T47D (cell line): ENCODE measurements at regions not wholly inside any gene's neighbourhood (a gene's known extent, or its start where the extent isn't known, plus 50 kb on each side); places are given as distances from the start of the nearest gene placed in this dataset.
A peak's percentile ranks its signal among the peaks of the same experiment; 100 is the strongest.

ENCODE experiments used
- DNase-seq, 2 experiments: peaks; one replicate each; pipeline versions ENCODE4 v3.0.0 to v3.0.0-alpha.2; 2011 to 2012; ENCODE audit warnings: low read depth in 1 of 2, low spot score in 1 of 2
- JUND ChIP-seq: IDR thresholded peaks from 2 replicates; pipeline ENCODE4 v1.6.1; 2012; ENCODE audit warnings: low read depth
- in situ Hi-C: cut with HindIII; loops from 2 replicates; pipeline ENCODE4 v1.10.0; 2016; ENCODE audit warnings: low sequenced_read_pairs, low pct_unique_long_range_greater_than_20kb

- no peak for DNase-seq
- TF ChIP-seq JUND, result no peak
- in situ Hi-C loops, result no loop called here
Measured at GRCh38 chr11:131192628-131193027, 177.8 kb upstream of the NTM start.

DNA sequence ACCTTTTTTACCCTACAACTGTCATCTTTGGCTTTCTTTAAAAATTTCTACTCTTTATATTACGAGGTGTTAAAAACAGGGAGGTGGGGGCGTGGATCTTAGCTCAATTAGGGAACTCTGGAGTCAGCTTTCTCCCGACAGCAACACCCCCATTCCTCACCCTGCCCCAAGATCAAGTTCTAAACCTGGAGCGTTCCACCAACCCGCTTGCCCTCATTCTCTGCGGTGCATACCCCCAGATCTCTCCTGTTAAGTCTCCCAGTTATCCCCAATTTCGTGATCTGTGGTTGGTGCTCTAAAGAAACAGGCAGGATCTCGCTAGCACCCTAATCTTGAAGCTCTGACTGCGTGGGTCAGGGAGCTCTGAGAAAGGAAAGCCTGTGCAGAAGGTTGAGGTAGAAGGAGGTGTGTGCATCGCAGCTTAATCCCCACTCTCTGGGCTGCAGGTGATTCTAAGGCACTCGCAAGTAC lies 177.3 kb upstream of the NTM start:
- DNase-seq, result no peak
- in situ Hi-C loops, result no loop called here

DNA sequence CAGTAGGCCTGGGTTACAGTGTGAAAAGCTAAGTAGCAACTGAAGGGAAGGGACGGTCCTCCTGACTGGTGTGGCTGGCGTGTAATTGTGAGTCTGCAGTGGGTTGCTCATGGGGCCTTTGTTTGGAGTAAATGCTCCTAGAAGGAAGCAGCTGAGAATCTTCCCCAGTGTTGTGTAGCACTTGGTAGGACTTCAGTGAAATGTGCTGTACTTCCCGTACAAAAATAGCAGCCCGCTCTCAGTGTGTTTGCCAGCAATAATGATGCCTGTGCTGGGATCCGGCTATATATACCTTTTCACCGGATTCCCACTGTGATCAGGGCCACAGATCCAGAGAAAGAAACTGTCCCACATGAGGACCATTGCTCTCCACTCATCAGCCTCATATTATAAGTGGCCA lies 175.7 kb upstream of the NTM start:
- no peak for TF ChIP-seq JUND
- in situ Hi-C loops, result no loop called here
- no peak for DNase-seq

More for the DNA sequence above, 177.3 kb upstream of the NTM start:
- TF ChIP-seq JUND, result no peak

GRCh38 chr11:131195661-131196517 lies 174.5 kb upstream of the NTM start:
- DNase-seq, result peak in 1 of 2 experiments; percentile 44
- in situ Hi-C loops, result no loop called here
- no peak for TF ChIP-seq JUND

DNA sequence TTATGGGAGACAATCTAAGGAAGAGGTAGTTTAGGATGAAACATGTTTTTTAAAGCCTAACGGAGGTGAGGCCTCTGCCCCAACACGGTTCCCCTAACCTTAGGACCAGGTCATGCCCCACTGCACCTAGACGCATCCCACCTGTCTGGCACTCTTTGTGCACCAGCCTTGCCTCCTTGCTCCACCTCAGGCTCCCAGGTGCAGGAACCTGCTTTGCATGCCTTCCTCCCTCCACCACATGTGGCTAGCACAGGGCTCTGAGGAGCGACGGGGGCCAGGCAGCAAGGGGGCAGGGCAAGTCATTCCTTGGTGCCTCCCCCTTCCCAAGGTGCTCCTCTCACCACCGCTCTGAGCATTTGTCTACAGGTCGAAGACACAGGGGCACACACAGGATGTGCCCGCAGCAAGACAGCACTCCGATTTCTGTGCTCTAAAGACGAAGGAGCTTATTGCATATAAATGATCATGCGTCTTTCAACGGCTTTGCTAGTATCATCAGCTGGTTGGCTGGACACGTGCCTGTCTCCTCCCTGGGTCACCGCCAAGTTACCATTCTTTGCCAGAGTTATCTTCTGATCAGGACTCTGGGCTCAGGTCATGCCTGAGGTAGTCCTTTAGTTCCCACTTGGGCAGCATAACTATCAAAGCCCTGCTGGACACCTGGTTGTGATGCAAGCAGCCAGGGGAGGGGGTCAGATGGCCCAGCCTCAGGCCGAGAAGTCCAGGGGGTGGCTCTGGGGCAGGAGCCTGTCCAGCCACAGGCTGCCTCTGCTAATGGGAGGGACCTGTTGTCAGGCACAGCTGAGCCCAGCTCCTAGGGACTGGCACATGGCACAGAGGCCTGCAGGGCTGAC lies 172.0 kb upstream of the NTM start:
- no peak for DNase-seq
- TF ChIP-seq JUND, result no peak
- in situ Hi-C loops, result no loop called here

GRCh38 chr11:131199015-131199280 lies 171.5 kb upstream of the NTM start:
- TF ChIP-seq JUND, result no peak
- DNase-seq, result no peak
- in situ Hi-C loops, result no loop called here

- in situ Hi-C loops, result no loop called here
- TF ChIP-seq JUND, result no peak
- DNase-seq, result no peak
Measured at GRCh38 chr11:131201674-131202073, 168.7 kb upstream of the NTM start.

DNA sequence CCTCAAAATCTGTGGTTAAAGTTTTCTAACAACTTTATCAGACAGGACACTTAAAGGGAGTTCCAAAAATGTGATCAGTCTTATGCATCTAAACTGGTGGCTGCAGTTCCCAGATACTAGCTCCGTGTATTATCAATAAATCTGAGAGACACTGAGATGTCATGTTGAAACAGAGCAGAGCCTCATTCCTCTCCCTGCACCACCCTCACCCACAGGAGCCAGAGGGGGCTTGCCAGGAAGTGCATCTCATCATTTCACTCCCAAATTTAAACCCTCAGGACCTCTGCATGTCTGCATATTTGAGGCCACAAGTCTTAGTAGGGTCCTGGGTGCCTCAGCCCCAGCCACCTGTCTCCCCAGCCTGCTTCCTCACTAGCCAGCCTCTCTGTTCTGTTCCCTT lies 167.4 kb upstream of the NTM start:
- DNase-seq, result no peak
- no peak for TF ChIP-seq JUND
- in situ Hi-C loops, result no loop called here

DNA sequence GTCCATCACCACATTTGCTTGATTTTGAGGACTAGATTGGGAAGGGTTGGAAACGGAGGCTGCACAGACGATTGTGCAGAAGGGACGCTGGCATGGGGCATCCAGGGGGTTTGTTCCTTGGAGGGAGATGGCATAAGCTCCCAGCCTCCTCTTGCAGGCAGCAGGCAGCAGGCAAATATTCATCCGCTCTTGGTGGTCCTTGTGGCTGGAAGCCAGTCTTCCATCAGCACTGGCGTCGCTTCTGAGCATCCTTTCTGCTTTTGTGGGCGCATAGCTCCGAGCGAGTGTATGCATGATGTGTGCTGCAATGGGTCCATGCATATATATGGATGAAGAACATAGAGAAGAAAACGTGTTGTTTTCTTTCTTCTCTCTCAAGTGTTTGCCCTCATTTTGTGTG lies 166.1 kb upstream of the NTM start:
- TF ChIP-seq JUND, result no peak
- in situ Hi-C loops, result no loop called here
- no peak for DNase-seq

DNA sequence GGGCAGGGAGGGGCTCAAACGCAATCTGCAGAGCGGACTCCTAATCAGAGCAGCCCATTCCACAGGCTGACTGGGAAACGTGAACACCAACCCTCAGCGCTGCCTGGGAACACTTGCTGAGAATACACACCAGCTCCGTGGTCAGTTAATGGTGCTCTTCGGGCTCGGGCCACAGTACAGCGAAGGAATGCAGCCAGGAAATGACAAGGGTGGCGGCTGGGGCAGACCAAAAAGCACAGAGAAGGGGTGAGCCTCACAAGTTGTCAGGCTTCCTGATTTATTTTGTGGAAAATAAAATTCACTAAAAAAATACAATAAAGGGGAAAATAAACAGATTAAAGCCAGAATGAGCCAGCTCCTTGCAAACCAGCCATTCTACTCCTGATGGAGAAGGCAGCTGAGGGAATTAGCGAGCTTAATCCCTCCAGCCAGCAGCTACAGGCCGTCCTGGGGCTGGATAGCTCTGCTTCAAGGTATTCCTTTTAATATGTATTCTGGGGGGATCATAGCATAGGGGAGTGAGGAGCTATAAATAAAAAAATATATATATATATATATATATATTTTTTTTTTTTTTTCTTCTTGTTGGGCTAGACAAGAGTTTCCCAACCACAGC lies 165.5 kb upstream of the NTM start:
- DNase-seq, result no peak
- in situ Hi-C loops, result no loop called here
- TF ChIP-seq JUND, result no peak

DNA sequence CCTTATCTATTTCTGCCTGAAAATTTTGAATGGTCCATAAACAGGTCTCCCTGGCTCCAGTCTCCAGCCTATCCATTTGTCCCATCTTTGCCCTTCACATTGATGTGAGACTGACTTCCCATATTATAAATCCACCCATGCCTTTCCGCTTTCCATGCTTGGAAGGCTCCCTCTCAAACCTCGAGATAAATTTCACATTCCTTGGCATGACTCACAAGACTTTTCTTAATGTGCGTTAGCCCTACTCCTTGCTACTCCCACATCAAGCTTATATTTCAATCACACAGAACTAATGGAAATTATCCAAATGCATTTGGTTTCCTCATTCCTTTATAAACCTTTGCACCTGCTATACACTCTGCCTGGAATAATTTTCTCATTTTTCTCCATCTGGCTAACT lies 163.7 kb upstream of the NTM start:
- in situ Hi-C loops, result no loop called here
- no peak for TF ChIP-seq JUND
- DNase-seq, result no peak

DNA sequence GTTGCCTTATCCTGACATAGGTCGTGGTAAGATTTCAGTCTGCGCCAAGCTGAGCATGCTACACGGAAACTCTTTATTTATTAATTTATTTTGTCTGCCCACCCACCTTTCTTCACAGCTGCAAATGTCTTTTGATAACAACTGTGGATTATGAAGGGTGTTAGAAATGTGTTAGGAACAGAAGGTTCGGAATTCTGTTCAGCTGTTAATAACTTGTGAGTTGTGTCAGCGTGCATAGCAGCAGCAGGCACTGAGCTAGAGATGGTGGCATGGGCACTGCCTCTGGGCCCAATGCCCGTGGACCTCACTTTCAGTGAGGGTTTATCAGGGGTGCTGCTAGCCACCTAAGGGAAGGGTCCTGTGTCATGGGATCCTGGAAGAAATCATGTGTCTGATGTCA lies 162.5 kb upstream of the NTM start:
- no peak for DNase-seq
- no peak for TF ChIP-seq JUND
- in situ Hi-C loops, result no loop called here
